ENCODE measurements at regions not wholly inside any gene's neighbourhood (a gene's known extent, or its start where the extent isn't known, plus 50 kb on each side); places are given as distances from the start of the nearest gene placed in this dataset.

- Mint-ChIP-seq H3K27me3 (no peaks in the 10 kb centered on the region), H3K4me3 (no peak overlapping the region), H3K4me1 (ENCODE audit: low read depth) (no peaks in the 10 kb centered on the region), H3K9me3 (peaks cover 11% of the 10 kb centered on the region), H3K36me3 (no peaks in the 10 kb centered on the region), H3K27ac (no peak overlapping the region)
- CTCF ChIA-PET, result no interaction called here
- intact Hi-C loops (cut with micrococcal nuclease), result loop anchor here (5.0 kb wide), 1 partner anchor 50 kb away; no protein-coding TSS in a partner anchor
- DNase-seq, result no peak
- POLR2A ChIA-PET, result no interaction called here
Measured at GRCh38 chr18:32847691-32848090, 74.9 kb upstream of the KLHL14 start.

- Mint-ChIP-seq H3K4me3 (no peak overlapping the region), H3K36me3 (no peaks in the 10 kb centered on the region), H3K9me3 (peaks cover 11% of the 10 kb centered on the region), H3K4me1 (ENCODE audit: low read depth) (no peaks in the 10 kb centered on the region), H3K27ac (no peak overlapping the region), H3K27me3 (no peaks in the 10 kb centered on the region)
- POLR2A ChIA-PET, result no interaction called here
- CTCF ChIA-PET, result no interaction called here
- DNase-seq, result no peak
- intact Hi-C loops (cut with micrococcal nuclease), result loop anchor here (5.0 kb wide), 1 partner anchor 50 kb away; no protein-coding TSS in a partner anchor
Measured at GRCh38 chr18:32846896-32847295, 74.1 kb upstream of the KLHL14 start.

GRCh38 chr18:32840962-32841361 is 68.1 kb upstream of the KLHL14 start:
- ChIA-PET POLR2A (no interaction called here), CTCF (no interaction called here)
- H3K27me3 Mint-ChIP-seq, result no peaks in the 10 kb centered on the region
- H3K27ac Mint-ChIP-seq, result no peak overlapping the region
- H3K4me3 Mint-ChIP-seq, result no peak overlapping the region
- intact Hi-C loops (cut with micrococcal nuclease), result no loop called here
- H3K9me3 Mint-ChIP-seq, result no peaks in the 10 kb centered on the region
- H3K36me3 Mint-ChIP-seq, result no peaks in the 10 kb centered on the region
- no peak for DNase-seq
- no peaks in the 10 kb centered on the region for H3K4me1 Mint-ChIP-seq (ENCODE audit: low read depth)

GRCh38 chr18:32835951-32836350 is 63.1 kb upstream of the KLHL14 start:
- DNase-seq, result no peak
- Mint-ChIP-seq H3K27ac (no peak overlapping the region), H3K9me3 (no peaks in the 10 kb centered on the region), H3K36me3 (no peaks in the 10 kb centered on the region), H3K4me3 (no peak overlapping the region), H3K27me3 (no peaks in the 10 kb centered on the region), H3K4me1 (ENCODE audit: low read depth) (no peaks in the 10 kb centered on the region)
- POLR2A ChIA-PET, result no interaction called here
- CTCF ChIA-PET, result no interaction called here
- intact Hi-C loops (cut with micrococcal nuclease), result no loop called here

GRCh38 chr18:32831781-32832180 is 59.0 kb upstream of the KLHL14 start:
- ChIA-PET POLR2A (interaction anchor here (0.6 kb wide), 2 partner anchors 41 to 94 kb away, joined by 3 read pairs; no protein-coding TSS in a partner anchor), CTCF (no interaction called here)
- Mint-ChIP-seq H3K9me3 (no peaks in the 10 kb centered on the region), H3K4me3 (no peak overlapping the region), H3K27me3 (no peaks in the 10 kb centered on the region), H3K27ac (no peak overlapping the region), H3K4me1 (ENCODE audit: low read depth) (no peaks in the 10 kb centered on the region), H3K36me3 (no peaks in the 10 kb centered on the region)
- no peak for DNase-seq
- intact Hi-C loops (cut with micrococcal nuclease), result no loop called here

GRCh38 chr18:32823226-32823625 is 50.4 kb upstream of the KLHL14 start:
- Mint-ChIP-seq H3K27me3 (no peaks in the 10 kb centered on the region), H3K27ac (no peak overlapping the region), H3K9me3 (no peaks in the 10 kb centered on the region), H3K36me3 (no peaks in the 10 kb centered on the region), H3K4me3 (no peak overlapping the region), H3K4me1 (ENCODE audit: low read depth) (no peaks in the 10 kb centered on the region)
- ChIA-PET CTCF (no interaction called here), POLR2A (no interaction called here)
- DNase-seq, result no peak
- intact Hi-C loops (cut with micrococcal nuclease), result no loop called here
